Kidney glomerular epithelial cell (primary cell): ENCODE measurements at regions not wholly inside any gene's neighbourhood (a gene's known extent, or its start where the extent isn't known, plus 50 kb on each side); places are given as distances from the start of the nearest gene placed in this dataset.
"Not testable (repeated sequence)": the region's sequence is repeated elsewhere in the genome, so short reads cannot be mapped to it uniquely, and the experiment has no call there.

Experiments used
- DNase-seq: peaks from one replicate; lab custom pipeline; 2025; lab: John Stamatoyannopoulos, UW

DNA sequence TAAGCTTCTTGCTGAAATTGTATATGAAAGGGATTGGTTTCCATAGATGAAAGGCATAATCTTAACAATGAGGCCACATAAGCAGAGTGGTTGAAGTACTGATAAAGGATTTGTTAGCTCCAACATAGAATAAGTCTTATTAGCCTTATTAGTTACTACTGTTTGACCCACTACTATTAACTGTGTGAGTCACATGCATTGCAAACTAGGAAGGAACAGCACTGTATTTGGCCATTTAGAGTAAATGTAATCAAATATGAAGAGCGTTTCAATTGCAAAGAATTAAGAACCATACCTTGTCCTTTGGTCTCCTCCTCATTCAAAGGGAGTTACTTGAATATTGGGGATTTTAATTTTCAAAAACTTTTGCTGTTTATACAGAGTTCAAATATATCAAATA is 428.9 kb downstream of the MDFIC start:
- no peak for DNase-seq

DNA sequence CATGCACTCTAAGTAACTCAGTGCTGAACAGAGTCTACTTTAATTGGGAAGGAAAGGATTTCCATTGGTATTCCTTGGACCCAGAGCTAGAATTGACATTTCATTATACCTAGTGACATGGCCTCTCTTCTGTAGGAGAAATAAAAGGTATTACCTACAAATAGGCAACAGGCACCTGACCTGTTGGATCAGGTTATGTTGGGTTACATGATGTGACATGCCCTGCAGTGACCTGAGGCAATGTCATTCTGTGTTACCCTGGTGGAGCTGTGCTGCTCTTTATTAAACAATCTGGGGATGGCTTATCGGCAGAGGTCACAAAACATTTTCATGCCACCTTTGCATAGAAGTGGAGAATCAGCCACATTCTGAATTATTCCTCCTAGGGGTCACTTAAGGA is 427.7 kb downstream of the MDFIC start:
- no peak for DNase-seq

GRCh38 chr7:115346685-115347084 is 424.8 kb downstream of the MDFIC start:
- DNase-seq, result no peak

DNA sequence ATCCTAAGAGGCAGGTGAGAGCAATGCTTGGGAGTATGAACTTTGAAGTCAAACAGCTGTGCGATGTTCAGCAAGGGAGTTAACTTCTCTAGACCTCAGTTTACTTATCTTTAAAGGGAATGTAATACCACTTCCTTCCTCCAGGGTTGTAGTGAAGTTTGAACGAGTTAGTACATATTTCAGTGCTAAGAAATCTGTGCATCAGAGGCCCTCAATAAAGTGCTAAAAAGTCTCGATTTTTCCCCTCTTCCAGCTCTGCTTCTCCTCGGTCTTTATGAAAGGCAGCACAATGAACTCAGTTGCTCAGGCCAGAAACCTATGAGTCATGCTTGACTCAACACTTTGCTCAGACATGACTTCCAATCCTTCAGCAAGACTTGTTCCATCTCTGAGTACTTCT is 418.9 kb downstream of the MDFIC start:
- no peak for DNase-seq

- no peak for DNase-seq
Measured at GRCh38 chr7:115338016-115338415, 416.1 kb downstream of the MDFIC start.

DNA sequence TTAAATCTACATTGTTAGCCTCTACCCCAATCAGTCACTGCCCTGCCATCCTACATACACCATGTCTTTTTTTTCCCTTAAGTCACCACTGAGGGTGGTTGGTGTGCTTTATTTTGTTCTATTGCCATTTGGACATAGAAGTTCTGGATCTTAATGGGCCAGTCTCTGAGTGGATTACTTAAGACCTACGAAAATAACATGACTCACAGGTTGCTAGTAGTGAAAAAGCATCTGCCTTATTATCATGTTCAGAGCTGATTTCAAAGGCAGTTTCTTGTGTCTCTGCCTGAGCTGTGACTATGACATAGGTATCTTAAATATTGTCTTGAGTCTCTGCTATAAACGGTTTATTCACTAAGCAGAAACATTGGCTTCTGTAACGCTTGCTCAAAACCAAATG is 410.8 kb downstream of the MDFIC start:
- no peak for DNase-seq

DNA sequence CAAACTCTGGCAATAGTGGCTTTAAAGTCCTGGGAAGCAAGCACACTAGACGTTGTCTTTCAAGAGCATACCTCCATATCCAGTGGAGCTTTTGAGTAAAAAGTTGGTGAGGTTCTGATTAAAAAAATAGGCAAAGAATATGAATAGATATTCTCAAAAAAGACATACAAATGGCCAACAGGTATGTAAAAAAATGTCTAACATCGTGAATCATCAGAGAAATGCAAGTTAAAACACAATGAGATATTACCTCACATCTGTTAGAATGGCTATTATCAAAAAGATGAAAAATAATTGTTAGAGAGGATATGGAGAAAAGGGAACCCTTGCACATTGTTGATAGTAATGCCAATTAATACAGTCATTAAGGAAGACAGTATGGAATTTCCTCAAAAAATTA is 407.1 kb downstream of the MDFIC start:
- DNase-seq, result no peak

DNA sequence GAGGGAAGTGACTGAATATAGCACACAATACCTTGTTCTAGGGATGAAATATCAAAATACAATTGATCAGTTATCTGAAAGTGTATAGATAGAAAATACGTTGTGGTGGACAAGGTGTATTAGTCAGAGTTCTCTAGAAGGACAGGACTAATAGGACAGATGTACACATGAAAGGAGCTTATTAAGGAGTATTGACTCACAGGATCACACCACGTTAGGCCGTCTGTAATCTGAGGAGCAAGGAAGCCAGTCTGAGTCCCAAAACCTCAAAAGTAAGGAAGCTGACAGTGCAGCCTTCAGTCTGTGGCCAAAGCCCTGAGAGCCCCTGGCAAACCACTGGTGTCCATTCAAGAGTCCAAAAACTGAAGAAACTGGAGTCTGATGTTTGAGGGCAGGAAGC is 406.1 kb downstream of the MDFIC start:
- no peak for DNase-seq

DNA sequence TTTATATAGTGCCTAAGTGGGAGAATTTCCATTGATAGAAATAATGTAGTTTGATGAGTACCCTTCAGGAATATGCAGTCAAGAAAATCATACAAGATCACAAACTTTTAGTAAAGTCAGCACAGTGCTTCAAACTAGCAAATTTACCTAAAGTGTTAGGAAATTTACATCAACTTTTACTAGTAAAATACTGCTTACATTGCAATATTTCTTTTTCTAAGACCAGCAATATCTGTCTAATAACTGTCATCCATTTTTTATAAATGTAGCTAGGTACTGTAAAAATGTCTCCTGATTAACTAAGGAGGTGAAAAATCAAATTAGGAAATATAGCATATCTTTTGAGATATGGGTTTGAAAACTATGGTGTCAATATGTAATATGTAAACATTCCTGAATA is 405.4 kb downstream of the MDFIC start:
- DNase-seq, result no peak

GRCh38 chr7:115319541-115319940 is 397.6 kb downstream of the MDFIC start:
- no peak for DNase-seq

DNA sequence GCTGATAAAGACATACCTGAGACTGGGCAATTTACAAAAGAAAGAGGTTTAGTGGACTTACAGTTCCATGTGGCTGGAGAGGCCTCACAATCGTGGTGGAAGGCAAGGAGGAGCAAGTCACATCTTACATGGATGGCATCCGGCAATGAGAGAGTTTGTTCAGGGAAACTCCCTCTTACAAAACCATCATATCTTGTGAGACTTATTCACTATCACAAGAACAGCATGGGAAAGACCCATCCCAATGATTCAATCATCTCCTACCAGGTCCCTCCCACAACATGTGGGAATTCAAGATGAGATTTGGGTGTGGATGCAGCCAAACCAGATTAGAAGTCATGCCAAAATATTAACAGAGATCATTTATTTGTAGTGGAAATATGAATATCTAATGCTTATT is 388.4 kb downstream of the MDFIC start:
- not testable (repeated sequence) for DNase-seq

DNA sequence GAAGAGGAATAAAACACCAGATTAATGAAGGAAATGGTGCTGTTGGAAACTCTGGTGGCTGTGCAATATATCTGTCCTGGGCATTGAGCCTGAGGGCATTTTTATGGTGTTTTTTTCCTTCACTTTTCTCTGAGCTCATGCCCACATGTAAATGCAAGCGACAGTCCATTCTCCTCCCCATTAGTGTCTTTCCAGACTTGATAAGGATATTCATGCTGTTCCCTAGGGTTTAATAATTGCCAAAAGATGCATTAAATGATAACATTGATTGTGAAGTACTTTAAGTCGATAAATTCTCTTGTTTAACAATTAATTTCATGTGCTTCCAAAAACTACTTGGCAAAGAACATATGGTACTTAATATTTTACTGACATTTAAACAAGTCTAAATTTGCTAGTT is 384.7 kb downstream of the MDFIC start:
- DNase-seq, result no peak

GRCh38 chr7:115300231-115300870 is 378.5 kb downstream of the MDFIC start:
- DNase-seq, result peak; percentile 12

DNA sequence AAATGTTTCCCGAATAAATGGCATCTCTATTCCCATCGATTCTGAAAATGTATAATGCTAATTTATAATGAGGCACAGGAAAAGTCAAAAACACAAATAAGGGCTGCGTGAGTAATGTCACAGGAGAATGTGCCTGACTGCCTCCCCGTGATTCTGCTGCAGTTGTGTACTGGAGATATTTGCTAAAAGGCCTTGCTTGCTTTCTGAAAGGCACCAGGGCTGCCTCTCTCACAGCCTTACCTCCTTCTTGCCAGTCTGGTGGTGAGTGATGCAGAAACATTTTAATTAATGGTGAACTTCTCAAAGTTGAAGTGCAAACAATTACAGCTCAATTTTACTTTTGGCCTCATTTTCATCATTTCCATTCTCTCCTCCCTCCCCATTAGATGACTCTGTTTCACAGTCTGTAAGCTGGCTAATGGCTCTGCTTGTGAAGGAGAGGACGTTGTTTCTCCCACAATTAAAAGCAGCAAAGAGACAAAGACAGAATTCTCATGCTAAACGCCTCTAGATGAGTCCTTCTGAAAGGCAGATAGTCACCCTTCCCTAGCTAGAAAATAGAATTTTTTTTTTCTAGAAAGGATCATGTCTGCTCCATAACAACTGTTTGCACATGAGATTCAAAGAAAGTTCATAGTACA is 377.6 kb downstream of the MDFIC start:
- no peak for DNase-seq

GRCh38 chr7:115297656-115298055 is 375.8 kb downstream of the MDFIC start:
- peak; percentile 88 for DNase-seq

DNA sequence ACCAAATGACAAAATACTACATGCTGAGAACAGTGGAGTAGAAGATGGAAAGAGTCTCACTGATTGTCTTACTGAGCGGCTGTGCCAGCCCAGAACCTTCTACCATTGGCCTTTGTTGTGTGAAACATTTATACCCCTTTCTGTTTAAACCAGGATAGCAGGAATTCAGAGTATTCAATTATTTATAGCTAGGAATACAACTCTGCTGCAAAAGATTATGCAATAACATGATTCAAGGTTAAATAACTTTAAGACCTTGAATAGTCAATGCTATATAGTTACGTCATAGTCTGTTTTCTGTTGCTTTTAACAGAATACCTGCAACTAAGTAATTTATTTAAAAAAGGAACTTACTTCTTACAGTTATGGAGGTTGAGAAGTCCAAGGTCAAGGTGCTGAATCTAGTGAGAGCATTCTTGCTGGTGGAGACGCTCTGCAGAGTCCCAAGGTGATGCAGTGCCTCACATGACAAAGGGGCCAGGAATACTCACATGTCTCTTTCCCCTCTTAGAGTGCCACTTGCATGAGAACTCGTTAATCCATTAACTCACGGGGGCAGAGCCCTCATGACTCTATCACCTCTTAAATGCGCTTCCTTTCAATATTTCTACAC is 371.8 kb downstream of the MDFIC start:
- DNase-seq, result peak; percentile 11

DNA sequence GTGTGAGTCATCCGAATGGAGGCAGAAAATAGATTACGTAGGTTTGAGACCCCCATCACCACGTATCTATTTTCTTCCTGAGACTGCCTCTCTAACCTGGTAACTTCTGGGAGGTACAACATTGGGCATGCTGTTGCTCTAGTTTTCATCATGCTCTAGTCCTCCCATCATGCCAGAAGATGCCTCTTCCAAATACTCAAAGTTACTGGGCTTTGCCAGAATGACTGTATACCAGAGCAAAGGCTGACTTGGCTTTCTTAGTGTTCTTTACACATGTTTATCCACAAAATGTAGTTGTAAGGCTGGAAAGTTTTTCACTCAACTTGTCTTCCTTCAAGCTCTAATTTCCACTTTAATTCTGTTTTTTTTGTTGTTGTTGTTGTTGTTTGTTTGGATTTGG is 370.5 kb downstream of the MDFIC start:
- no peak for DNase-seq

DNA sequence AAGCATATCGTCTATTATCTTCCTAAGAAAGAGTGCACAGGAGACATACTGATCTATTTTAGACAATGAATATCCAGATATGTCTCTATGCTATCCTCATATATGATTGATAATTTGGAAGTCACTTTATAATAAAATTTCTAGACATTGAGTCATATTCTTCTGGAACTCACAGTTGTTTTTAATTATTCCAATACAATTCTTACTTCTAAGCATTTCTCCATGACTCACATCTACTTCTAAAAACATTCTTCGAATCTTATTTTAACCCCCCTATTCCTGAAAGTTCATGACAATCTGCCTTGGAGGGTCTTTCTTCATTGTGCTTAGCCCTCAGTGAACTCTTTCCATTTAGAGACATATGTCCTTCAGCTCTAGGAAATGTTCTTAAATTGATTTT is 368.1 kb downstream of the MDFIC start:
- peak; percentile 9 for DNase-seq

DNA sequence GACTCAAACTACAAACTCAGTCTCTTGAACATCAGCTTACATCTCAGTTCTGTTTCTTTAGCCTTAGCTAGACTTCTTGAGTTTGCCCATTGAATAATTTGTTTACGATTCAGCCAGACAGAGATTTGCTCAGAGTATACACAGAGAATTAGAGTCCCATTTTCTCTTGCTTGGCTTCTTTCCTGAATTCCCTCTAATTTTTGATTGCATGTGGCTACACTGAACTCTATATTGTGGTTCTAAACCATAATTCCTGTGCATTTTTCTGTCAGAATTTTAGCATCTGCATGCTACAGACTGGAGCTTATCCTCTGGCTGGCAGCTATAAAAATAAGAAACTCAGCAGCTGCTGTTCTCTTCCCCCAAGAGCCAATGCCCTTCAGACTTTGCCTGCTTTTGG is 354.9 kb downstream of the MDFIC start:
- no peak for DNase-seq

- DNase-seq, result not testable (repeated sequence)
Measured at GRCh38 chr7:115273855-115274254, 352.0 kb downstream of the MDFIC start.

GRCh38 chr7:115273139-115273772 is 351.4 kb downstream of the MDFIC start:
- no peak for DNase-seq

DNA sequence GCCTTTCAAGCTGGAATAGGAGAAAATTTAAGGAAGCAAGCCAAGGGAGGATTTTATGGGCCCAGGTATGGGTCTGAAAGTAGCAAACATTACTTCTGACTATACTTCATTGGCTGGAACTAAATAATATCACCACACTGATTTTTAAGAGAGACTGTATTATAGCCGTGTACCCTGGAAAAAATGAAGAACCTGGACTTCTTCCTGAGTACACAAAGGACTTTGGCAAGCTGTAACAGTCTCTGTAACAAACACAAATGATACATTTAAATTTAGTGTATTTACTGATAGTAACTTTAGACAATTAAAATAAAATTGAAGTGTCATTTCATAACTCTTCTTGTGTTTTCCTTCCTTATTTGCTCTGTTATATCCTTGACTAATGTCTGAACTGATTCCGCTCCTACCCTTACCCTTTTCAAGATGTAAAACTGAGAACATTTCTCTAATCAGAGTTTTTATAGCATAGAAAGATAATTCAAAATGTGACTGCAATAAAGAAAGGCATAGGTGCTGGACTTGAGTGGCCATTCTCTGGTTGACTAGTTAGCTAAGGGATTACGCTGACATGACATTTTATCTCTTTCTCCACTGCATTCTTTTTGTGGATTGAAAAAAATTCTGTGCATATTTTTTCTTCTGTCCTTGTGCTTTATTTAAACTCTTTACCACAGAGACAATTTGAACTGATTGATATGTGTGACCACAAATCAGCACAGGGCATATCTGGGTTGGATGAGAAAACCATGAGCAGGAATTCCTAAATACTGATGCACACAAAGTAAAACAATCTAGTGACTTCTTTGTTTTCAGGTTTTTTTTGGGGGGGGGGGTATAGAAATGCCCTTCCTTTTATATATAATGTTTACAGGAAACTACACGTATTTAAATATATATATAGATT is 349.7 kb downstream of the MDFIC start:
- DNase-seq, result peak; percentile 38
